Epithelial cell of proximal tubule (primary cell): ENCODE measurements at regions not wholly inside any gene's neighbourhood (a gene's known extent, or its start where the extent isn't known, plus 50 kb on each side); places are given as distances from the start of the nearest gene placed in this dataset.

Experiments
- DNase-seq: peaks from one replicate; pipeline ENCODE4 v3.0.0-alpha.2; 2011; ENCODE audit warnings: low read depth
- H3K4me3 ChIP-seq: 2 replicates; pipeline ENCODE4 v1.5.1; 2011; ENCODE audit warnings: low read depth, mild to moderate bottlenecking, low read length
- CTCF ChIP-seq: conservative IDR thresholded peaks from 2 replicates; pipeline ENCODE4 v1.5.1; 2012; ENCODE audit warnings: low read depth, mild to moderate bottlenecking, low read length

- DNase-seq, result no peak
- no peak overlapping the region for H3K4me3 ChIP-seq
- TF ChIP-seq CTCF, result no peak
Observed at GRCh38 chr11:70854901-70855556, 397.3 kb downstream of the SHANK2 start.

- H3K4me3 ChIP-seq, result no peak overlapping the region
- no peak for DNase-seq
- no peak for TF ChIP-seq CTCF
Observed at GRCh38 chr11:70857894-70858293, 394.5 kb downstream of the SHANK2 start.

- no peak for DNase-seq
- H3K4me3 ChIP-seq, result no peak overlapping the region
- TF ChIP-seq CTCF, result no peak
Observed at GRCh38 chr11:70859180-70859579, 393.2 kb downstream of the SHANK2 start.

GRCh38 chr11:70860888-70861287, 391.5 kb downstream of the SHANK2 start:
- no peak overlapping the region for H3K4me3 ChIP-seq
- DNase-seq, result no peak
- no peak for TF ChIP-seq CTCF

- no peak for TF ChIP-seq CTCF
- H3K4me3 ChIP-seq, result no peak overlapping the region
- DNase-seq, result no peak
Observed at GRCh38 chr11:70861559-70861958, 390.8 kb downstream of the SHANK2 start.

- no peak overlapping the region for H3K4me3 ChIP-seq
- DNase-seq, result no peak
- no peak for TF ChIP-seq CTCF
Observed at GRCh38 chr11:70862093-70862492, 390.3 kb downstream of the SHANK2 start.

GRCh38 chr11:70863186-70863585, 389.2 kb downstream of the SHANK2 start:
- DNase-seq, result no peak
- no peak for TF ChIP-seq CTCF
- H3K4me3 ChIP-seq, result no peak overlapping the region
